Left cardiac atrium (tissue), 4 donors: ENCODE measurements at regions not wholly inside any gene's neighbourhood (a gene's known extent, or its start where the extent isn't known, plus 50 kb on each side); places are given as distances from the start of the nearest gene placed in this dataset.
A peak's percentile ranks its signal among the peaks of the same experiment; 100 is the strongest.

ENCODE experiments used
- ATAC-seq, 2 donors: fragments of 200-7000 bp; cut with Tn5 transposase; one replicate each; pipeline ENCODE4 v1.9.1; 2020; ENCODE audit warnings: mild to moderate bottlenecking in 2 of 2, moderate library complexity in 2 of 2
- DNase-seq: peaks from one replicate; pipeline ENCODE4 v3.0.0-alpha.2; 2020
- intact Hi-C, 2 donors: fragments of 100-400 bp; cut with DNase I; formaldehyde crosslinking; loops; one replicate each; pipeline versions ENCODE4 v1.14.1 to v1.15.1; 2022 to 2023
- donor health status: DM: no; HTN: yes; CAD: no.
- donor health status: DM: no; HTN: yes; CAD: no; lungs with severe emphysema.
- donor health status: DM: yes; HTN: yes; CAD: no.
- donor health status: Dilated cardiomyopathy.

DNA sequence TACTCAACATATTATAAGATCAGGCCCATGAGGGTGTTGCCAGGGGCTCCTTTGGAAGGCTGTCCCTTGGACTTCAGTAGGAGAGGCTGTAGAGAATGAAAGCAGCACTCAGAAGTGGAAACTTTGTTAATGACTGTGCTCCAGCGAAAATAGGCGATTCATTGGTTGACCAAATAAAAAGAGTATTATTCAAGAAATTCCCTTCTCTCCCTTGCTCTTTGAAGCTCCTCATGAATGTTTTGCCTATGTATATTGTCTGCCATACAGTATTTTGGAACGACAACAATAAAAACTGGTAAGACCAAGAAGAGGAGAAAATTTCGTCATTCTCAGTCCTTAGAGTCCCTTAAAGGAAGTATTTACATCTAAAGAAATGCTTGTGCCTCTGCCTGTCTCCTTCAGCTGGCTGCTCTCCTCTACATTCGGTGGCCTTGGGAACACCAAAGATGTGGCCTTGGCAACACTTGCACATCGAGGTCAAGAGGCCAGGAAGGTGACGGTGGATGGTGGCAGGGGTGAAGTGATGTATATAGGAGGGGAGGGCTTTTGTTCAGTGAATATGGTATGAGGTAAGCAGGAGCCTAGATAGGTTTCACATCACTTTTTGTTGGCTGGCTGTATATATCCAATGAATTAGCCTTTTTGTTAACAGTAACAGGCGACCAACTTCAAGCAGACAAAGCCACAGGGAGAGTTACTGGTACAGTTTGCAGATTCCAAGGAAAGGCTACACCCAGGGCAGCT lies 95.0 kb upstream of the ACTBL2 start:
- intact Hi-C loops = no loop called here
- no peak for ATAC-seq

GRCh38 chr5:57576317-57576716 lies 93.7 kb upstream of the ACTBL2 start:
- intact Hi-C loops = no loop called here
- DNase-seq (no peak), ATAC-seq (no peak)

More for the DNA sequence above, 95.0 kb upstream of the ACTBL2 start:
- DNase-seq = no peak

GRCh38 chr5:57575839-57576238 lies 93.2 kb upstream of the ACTBL2 start:
- intact Hi-C loops = no loop called here
- DNase-seq (no peak), ATAC-seq (no peak)

GRCh38 chr5:57572461-57572860 lies 89.8 kb upstream of the ACTBL2 start:
- intact Hi-C loops = no loop called here
- no peak for ATAC-seq

GRCh38 chr5:57569601-57570000 lies 87.0 kb upstream of the ACTBL2 start:
- DNase-seq (no peak), ATAC-seq (no peak)
- intact Hi-C loops = no loop called here

More at GRCh38 chr5:57572461-57572860, 89.8 kb upstream of the ACTBL2 start:
- DNase-seq = no peak

- intact Hi-C loops = no loop called here
- no peak for ATAC-seq
- no peak for DNase-seq
Observed at GRCh38 chr5:57568136-57568535, 85.5 kb upstream of the ACTBL2 start.

DNA sequence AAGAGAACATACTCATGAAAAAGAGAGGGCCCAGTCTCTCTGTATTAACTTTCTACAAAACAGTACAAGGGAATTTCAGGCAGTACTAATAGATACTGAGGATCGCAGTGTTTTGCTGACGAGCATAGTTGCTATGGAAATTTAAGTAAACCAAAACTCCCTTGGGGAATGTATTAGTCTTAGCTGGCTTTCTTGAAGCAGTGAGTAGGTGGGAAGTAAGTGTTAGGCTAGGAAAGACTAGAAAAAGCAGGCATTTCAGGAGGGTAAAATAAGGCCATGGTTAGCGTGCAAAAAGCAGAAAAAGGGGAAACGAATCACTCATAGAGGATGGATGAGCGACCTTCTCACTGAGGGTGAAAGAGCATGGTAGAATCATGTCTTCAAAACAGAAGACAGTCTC lies 84.3 kb upstream of the ACTBL2 start:
- DNase-seq (no peak), ATAC-seq (peak; percentile 71 to 94)
- intact Hi-C loops = no loop called here

- no peak for DNase-seq
- ATAC-seq = no peak
- intact Hi-C loops = no loop called here
Observed at GRCh38 chr5:57561231-57561842, 78.7 kb upstream of the ACTBL2 start.

- ATAC-seq = no peak
Observed at GRCh38 chr5:57559110-57559635, 76.6 kb upstream of the ACTBL2 start.

DNA sequence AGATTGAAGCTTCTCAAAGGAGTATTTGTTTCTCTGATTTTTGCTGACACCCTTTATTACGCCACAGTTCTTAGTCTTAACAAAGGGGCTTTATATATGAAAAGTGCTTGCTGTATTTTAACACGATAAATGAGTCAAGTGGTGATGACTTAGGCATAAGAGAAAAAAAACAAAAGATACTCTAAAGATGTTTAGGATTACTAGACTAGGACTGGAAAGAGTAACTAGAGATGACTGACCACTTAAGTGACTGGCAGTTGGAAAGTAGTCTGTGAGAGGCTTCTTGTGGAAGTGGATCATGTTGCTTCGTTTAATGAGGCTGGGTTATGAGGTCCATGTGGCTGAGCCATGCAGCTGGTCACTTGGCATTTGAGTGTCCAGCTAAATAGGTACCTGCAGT lies 69.4 kb upstream of the ACTBL2 start:
- no peak for ATAC-seq
- intact Hi-C loops = no loop called here
- DNase-seq = no peak

More at GRCh38 chr5:57559110-57559635, 76.6 kb upstream of the ACTBL2 start:
- intact Hi-C loops = no loop called here
- no peak for DNase-seq

- no peak for ATAC-seq
- intact Hi-C loops = no loop called here
- no peak for DNase-seq
Observed at GRCh38 chr5:57551251-57551650, 68.6 kb upstream of the ACTBL2 start.

GRCh38 chr5:57550132-57550531 lies 67.5 kb upstream of the ACTBL2 start:
- intact Hi-C loops = no loop called here
- ATAC-seq (no peak), DNase-seq (no peak)

GRCh38 chr5:57549566-57549965 lies 67.0 kb upstream of the ACTBL2 start:
- ATAC-seq (no peak), DNase-seq (no peak)
- intact Hi-C loops = no loop called here

DNA sequence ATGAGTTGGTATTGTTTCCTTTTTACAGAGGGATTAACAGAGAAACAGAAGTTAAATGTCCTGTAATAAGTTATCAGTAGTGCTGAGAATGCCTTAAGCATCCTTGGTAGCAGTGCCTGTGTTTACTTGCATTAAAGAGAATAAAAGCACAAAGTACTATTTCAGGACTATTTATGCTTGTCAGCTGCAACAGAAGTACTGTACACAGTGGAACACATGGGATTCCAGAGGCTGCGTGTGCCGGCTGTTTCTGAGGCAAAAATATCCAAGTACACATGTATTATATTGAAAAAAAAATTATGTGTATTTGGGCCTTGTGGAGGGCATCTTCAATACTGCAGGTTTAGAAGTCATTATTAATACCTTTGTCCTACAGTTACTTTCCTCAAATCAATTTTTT lies 58.2 kb upstream of the ACTBL2 start:
- ATAC-seq (no peak), DNase-seq (no peak)
- intact Hi-C loops = no loop called here

DNA sequence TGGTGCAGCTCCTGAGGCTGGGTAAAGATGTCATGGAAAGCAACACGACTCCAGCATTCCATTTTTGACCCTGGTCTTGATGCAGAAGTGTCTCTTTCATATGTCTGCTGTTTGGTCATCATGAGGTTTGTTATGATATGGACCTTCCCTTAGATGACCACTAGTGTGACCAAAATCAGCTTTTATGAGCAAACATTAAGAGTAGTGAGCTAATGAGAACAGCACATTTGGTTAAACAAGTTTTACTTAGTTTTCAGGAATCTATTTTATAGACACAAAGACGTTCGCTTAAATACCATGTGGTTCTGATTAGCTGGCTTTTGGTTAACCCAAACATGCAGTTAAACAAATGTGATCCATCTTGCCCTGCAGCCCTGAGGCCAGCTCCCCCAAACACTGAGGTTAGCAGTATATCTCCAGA lies 56.7 kb upstream of the ACTBL2 start:
- intact Hi-C loops = no loop called here
- ATAC-seq (no peak), DNase-seq (no peak)

DNA sequence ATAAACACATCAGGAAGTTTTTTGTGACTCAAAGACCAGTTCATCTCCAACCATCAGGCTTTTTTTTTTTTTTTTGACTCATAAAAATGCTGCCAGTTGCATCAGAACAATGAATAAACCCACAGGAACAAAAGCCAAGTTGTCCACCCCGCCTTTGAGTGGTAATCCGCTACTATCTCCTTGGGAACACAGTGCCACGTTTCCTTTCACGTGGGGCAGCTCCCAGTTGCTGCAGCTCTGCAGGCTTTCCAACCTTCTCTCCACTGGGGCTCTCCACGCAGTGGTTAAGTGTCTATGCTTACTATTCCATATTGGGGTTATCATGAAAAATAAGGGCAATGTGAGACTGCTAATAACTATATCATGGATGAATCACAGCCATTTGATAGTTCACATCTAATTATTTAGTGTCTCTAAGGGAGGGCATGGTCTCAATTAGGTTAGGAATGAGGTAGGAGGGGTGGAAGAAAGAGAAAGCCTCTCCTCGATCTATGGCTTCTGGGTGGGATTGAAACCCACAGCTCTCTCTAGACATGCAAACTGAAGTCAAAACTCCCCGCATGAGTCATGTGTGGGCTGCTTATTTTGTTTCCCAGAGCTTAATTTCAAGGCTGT lies 55.8 kb upstream of the ACTBL2 start:
- ATAC-seq = no peak
- intact Hi-C loops = no loop called here
- no peak for DNase-seq

GRCh38 chr5:57537811-57538210 lies 55.2 kb upstream of the ACTBL2 start:
- intact Hi-C loops = no loop called here
- DNase-seq = no peak
- no peak for ATAC-seq

GRCh38 chr5:57532513-57533497 lies 50.2 kb upstream of the ACTBL2 start:
- DNase-seq (no peak), ATAC-seq (no peak)
- intact Hi-C loops = no loop called here
